Astrocyte of the cerebellum (primary cell): ENCODE measurements at regions not wholly inside any gene's neighbourhood (a gene's known extent, or its start where the extent isn't known, plus 50 kb on each side); places are given as distances from the start of the nearest gene placed in this dataset.
A peak's percentile ranks its signal among the peaks of the same experiment; 100 is the strongest.

Source experiments
- DNase-seq: peaks from one replicate; pipeline ENCODE4 v3.0.0-alpha.2; 2011; ENCODE audit warnings: low read depth
- H3K4me3 ChIP-seq: 2 replicates; pipeline ENCODE4 v1.5.1; 2011; ENCODE audit warnings: mild to moderate bottlenecking, low read depth, low read length, moderate library complexity
- CTCF ChIP-seq: IDR thresholded peaks from 2 replicates; pipeline ENCODE4 v1.5.1; 2012; ENCODE audit warnings: low read length, low read depth, moderate library complexity, mild to moderate bottlenecking; ENCODE audit errors: missing control alignments
- in situ Hi-C: cut with HindIII; loops from 2 replicates; pipeline ENCODE4 v1.10.0; 2017; ENCODE audit warnings: low sequenced_read_pairs

GRCh38 chr18:11412811-11413210 is 196.6 kb upstream of the SLC35G4 start:
- DNase-seq = no peak
- no peak for TF ChIP-seq CTCF
- in situ Hi-C loops = no loop called here
- no peak overlapping the region for H3K4me3 ChIP-seq

- H3K4me3 ChIP-seq = no peak overlapping the region
- no peak for DNase-seq
- in situ Hi-C loops = no loop called here
- no peak for TF ChIP-seq CTCF
These were observed 198.3 kb upstream of the SLC35G4 start for GRCh38 chr18:11411048-11411447.

GRCh38 chr18:11408555-11409065 is 200.8 kb upstream of the SLC35G4 start:
- H3K4me3 ChIP-seq = no peak overlapping the region
- TF ChIP-seq CTCF = no peak
- DNase-seq = no peak
- in situ Hi-C loops = no loop called here

- TF ChIP-seq CTCF = no peak
- no peak for DNase-seq
- in situ Hi-C loops = no loop called here
- no peak overlapping the region for H3K4me3 ChIP-seq
These were observed 201.5 kb upstream of the SLC35G4 start for GRCh38 chr18:11407940-11408339.

- DNase-seq = no peak
- H3K4me3 ChIP-seq = no peak overlapping the region
- in situ Hi-C loops = no loop called here
- no peak for TF ChIP-seq CTCF
These were observed 203.6 kb upstream of the SLC35G4 start for GRCh38 chr18:11405804-11406203.

GRCh38 chr18:11400703-11401102 is 208.7 kb upstream of the SLC35G4 start:
- TF ChIP-seq CTCF = no peak
- in situ Hi-C loops = no loop called here

GRCh38 chr18:11398625-11399024 is 210.8 kb upstream of the SLC35G4 start:
- DNase-seq = no peak
- H3K4me3 ChIP-seq = no peak overlapping the region
- peak; percentile 31 for TF ChIP-seq CTCF
- in situ Hi-C loops = no loop called here

More at GRCh38 chr18:11400703-11401102, 208.7 kb upstream of the SLC35G4 start:
- DNase-seq = no peak
- H3K4me3 ChIP-seq = no peak overlapping the region
